Ramos (cell line): ENCODE measurements at regions not wholly inside any gene's neighbourhood (a gene's known extent, or its start where the extent isn't known, plus 50 kb on each side); places are given as distances from the start of the nearest gene placed in this dataset.

Experiments used
- in situ Hi-C: fragments of 300-500 bp; cut with MboI; formaldehyde crosslinking; loops from one replicate; pipeline ENCODE4 v1.14.3; 2022; ENCODE audit warnings: low sequenced_read_pairs; ENCODE audit not compliant: unreplicated experiment

- in situ Hi-C loops: no loop called here
Observed at GRCh38 chr1:87897481-87897880, 568.8 kb downstream of the LMO4 start.

- in situ Hi-C loops: no loop called here
Observed at GRCh38 chr1:87898431-87898830, 569.8 kb downstream of the LMO4 start.

- in situ Hi-C loops: no loop called here
Observed at GRCh38 chr1:87899017-87899416, 570.3 kb downstream of the LMO4 start.

DNA sequence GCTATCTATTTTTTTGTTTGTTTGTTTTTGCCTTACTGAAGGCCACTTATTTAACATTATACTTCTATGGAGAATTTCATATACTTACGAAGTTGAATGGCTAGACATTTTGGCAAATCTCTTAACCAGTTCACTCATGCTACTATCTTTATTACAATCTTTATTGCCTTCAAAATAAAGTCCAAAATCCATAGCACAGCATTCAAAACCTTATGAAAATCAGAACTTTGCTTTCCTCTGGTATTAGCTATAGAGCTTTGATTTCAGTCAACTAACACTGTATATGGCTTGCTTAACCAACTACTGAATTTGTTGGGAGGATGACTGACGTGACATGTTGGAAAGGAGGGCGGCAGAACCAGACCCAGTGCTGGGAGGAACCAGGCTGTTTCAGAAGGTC is 571.1 kb downstream of the LMO4 start:
- in situ Hi-C loops: no loop called here

GRCh38 chr1:87902830-87903229 is 574.1 kb downstream of the LMO4 start:
- in situ Hi-C loops: no loop called here

- in situ Hi-C loops: no loop called here
Observed at GRCh38 chr1:87903242-87903641, 574.6 kb downstream of the LMO4 start.

GRCh38 chr1:87904651-87905050 is 576.0 kb downstream of the LMO4 start:
- in situ Hi-C loops: no loop called here

DNA sequence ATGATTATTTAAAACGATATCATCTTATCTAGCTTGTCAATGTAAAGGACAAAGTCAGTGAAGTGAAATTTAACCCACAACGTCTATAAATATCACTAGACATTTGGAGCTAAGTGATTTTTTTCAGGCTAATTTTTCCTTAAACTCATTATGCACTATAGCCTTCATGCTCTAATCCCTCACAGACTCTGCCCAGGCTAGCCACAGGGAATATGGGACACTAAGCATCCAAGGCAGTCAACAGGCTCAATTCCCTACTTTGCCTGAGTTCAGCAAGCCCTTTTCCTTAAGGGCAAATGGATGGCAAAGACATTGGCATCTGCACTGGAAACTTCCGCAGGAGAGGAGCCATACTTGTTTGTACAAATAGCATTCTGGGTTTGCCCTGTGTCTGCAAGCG is 577.0 kb downstream of the LMO4 start:
- in situ Hi-C loops: no loop called here

DNA sequence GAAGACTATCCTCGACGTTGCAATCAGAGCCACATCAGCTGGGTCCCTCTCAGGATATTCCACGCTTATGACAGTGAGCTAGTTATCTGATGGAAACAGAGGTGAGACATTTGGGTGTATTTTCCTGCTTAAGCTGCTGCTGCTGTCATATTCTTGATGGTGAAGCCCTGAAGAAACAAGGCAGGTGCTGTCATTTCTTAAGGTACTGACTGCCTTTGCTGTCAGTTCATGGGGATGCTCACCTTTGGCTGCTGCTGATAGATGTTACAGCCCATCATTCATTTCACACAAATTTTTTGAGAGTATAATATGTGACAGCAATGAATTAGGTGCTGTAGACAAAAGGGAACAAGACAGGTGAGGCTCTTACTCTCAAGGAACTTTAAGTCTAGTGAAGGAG is 577.4 kb downstream of the LMO4 start:
- in situ Hi-C loops: no loop called here

GRCh38 chr1:87913361-87913760 is 584.7 kb downstream of the LMO4 start:
- in situ Hi-C loops: no loop called here

- in situ Hi-C loops: no loop called here
Observed at GRCh38 chr1:87914396-87914795, 585.7 kb downstream of the LMO4 start.

- in situ Hi-C loops: no loop called here
Observed at GRCh38 chr1:87915771-87916170, 587.1 kb downstream of the LMO4 start.

- in situ Hi-C loops: no loop called here
Observed at GRCh38 chr1:87916965-87917364, 588.3 kb downstream of the LMO4 start.

DNA sequence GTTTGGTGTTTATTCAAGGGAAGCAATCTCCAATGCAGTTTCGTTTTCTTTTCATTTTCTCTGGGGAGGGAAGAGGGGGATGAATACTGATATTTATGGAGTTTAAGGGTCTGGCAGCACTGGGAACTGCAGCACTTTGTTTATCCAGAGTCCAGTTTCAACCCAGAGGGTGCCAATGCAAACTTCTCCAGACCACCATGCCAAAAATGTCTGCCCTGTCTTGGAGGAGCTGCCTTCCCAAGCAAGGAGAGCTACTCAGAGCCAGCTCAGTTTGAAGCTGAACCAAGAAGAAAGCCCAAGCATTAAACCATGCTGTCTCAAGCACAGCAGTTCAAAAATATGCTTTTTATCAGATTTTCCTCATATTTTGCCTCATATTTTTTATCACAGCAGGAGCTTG is 589.7 kb downstream of the LMO4 start:
- in situ Hi-C loops: no loop called here

DNA sequence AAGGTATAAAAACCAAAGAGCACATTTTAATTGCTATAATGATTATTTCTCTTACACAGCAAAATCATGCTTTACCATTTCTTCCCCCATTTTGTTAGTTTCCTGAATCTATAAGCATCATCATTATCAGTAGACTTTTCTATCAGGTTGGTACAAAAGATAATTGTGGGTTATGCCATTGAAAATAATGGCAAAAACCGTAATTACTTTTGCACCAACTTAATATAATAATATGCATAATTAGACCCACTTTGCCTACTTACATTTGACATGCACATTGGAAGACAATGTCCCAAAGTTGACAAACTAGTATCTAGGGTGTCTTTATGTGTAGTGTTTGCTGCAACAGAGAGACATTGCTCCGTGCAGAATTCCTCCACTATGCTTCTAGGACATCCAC is 594.2 kb downstream of the LMO4 start:
- in situ Hi-C loops: no loop called here

DNA sequence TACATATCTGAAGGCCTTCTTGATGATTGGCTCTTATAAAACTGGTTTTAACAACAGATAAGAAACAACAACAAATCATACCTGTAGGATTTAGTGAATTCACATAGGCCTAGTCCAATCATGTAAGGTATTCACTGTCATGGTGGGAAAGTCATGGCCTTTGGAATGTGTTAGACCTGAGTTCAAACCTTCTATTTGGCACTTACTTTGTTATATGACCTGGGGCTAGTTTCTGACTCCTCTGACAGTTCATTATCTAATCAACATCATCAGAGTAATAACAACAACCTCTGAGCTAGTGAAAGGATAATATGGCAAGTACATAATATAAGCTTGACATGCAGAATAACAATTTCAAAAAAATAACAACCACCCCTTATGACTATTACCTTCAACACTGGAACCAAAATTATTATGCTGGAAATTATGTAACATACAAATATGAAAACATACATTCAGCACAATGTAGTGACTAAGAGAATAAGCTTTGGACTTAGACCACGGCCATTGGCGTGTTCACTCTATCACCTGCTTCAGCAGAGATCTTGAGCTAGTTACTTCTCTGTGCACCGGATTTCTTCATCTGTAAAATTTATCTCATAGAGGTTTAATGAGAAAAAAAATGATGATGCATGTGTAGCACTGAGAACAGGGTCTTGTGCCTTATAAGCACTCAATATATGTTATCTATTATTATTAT is 597.6 kb downstream of the LMO4 start:
- in situ Hi-C loops: no loop called here

- in situ Hi-C loops: no loop called here
Observed at GRCh38 chr1:87926921-87927320, 598.2 kb downstream of the LMO4 start.

DNA sequence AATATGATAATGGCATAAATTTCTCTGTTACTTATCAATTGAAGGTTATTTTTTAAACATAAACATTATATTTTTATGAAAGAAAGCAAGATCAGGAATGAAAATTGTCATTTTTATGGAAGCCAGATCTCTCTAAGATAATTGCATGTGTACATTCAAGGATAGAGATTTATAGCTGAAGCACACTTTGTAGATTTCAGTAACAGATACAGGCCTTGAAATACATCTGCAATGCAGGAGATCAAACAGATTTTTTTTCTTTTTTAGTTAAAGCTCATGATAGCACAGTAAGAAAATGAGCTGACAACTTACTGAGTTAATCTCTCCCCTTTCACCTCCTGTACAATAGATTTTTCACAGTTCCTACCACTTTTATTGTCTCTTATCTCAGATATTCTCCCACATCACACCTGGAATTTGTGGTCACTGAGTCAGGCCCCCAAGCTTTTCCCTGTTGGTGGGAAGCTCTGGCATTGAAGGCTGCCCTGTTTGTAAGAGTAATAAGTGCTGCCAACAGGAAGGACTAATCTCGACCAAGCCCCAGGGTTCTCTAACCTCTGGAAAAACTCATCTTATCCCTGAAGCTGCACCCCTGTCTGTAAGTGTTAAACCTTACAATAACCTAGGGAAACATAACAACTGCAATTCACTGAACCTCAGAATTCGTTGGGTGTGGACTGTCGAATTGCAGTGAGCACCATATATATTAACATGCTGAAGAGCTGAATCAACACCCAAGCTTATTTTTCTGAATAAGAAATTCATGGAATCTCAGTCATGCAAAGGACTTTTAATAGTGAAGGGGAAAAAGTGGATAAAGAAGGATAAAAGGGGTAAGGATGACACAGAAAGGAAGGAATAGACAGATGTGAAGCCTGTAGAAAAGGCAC is 599.0 kb downstream of the LMO4 start:
- in situ Hi-C loops: no loop called here

GRCh38 chr1:87928623-87929022 is 599.9 kb downstream of the LMO4 start:
- in situ Hi-C loops: no loop called here

DNA sequence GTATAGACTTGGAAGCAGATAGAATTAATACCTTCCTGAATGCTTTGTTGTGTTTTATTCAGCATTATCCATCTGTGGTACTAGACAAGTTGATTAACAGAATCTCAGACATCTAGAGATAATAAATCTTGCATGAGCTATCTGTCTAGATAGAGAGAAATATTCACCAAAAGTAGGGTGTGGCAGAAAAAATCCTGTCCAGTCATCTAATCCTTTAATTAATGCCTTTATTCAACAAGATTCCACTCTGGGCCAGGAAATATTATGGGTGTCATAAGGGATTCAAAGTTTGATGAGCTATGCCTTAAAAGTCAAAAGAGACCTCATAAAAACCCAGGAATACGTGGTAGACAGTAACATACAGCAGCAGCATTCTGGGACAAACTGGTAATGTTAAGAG is 601.2 kb downstream of the LMO4 start:
- in situ Hi-C loops: no loop called here

DNA sequence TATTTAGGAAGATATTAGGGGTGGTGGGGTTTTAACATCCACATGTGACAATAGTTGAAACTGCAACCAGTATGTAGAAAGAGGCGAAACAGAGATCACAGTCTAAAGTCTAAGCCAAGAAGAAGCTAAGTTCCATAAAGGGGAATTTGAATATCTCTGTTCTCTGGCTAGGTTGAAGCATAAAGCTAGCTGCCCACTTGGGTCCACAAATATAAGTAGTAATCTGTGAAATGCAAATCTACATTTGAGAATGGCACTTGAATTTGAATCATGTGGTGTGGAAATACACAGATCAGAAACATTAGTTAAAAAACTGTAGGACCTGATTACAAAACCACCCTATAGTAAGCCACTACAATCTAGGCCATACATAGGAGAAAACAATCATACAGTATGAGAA is 602.1 kb downstream of the LMO4 start:
- in situ Hi-C loops: no loop called here

GRCh38 chr1:87933171-87933570 is 604.5 kb downstream of the LMO4 start:
- in situ Hi-C loops: no loop called here
